Esophagus squamous epithelium (tissue), 4 donors: ENCODE measurements at regions not wholly inside any gene's neighbourhood (a gene's known extent, or its start where the extent isn't known, plus 50 kb on each side); places are given as distances from the start of the nearest gene placed in this dataset.

Experiments
- POLR2A ChIP-seq, 4 donors: fragments of 450-650 bp; IDR thresholded peaks; one replicate each; pipeline ENCODE4 v1.6.1; 2017; ENCODE audit warnings: antibody characterized with exemption in 4 of 4, mild to moderate bottlenecking in 4 of 4, moderate library complexity in 3 of 4
- TF ChIP-seq, protein P1 (sequence below), 6 experiments: fragments of 450-650 bp in 4 of 6; fragments of 200-600 bp in 2 of 6; sonication (generic) in 2 of 6; IDR thresholded peaks; one replicate each; pipeline ENCODE4 v1.5.1; 2016 to 2019; ENCODE audit warnings: antibody characterized with exemption in 6 of 6, mild to moderate bottlenecking in 4 of 6, moderate library complexity in 4 of 6

GRCh38 chr6:165852676-165853075 lies 189.6 kb upstream of the PDE10A start:
- no peak for TF ChIP-seq POLR2A (IDR thresholded peaks at IDR 0.05)
- TF ChIP-seq, protein P1, sequence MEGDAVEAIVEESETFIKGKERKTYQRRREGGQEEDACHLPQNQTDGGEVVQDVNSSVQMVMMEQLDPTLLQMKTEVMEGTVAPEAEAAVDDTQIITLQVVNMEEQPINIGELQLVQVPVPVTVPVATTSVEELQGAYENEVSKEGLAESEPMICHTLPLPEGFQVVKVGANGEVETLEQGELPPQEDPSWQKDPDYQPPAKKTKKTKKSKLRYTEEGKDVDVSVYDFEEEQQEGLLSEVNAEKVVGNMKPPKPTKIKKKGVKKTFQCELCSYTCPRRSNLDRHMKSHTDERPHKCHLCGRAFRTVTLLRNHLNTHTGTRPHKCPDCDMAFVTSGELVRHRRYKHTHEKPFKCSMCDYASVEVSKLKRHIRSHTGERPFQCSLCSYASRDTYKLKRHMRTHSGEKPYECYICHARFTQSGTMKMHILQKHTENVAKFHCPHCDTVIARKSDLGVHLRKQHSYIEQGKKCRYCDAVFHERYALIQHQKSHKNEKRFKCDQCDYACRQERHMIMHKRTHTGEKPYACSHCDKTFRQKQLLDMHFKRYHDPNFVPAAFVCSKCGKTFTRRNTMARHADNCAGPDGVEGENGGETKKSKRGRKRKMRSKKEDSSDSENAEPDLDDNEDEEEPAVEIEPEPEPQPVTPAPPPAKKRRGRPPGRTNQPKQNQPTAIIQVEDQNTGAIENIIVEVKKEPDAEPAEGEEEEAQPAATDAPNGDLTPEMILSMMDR (IDR thresholded peaks at IDR 0.05), result no peak
